H1 (cell line): ENCODE measurements at regions not wholly inside any gene's neighbourhood (a gene's known extent, or its start where the extent isn't known, plus 50 kb on each side); places are given as distances from the start of the nearest gene placed in this dataset.

Experiments used
- CTCF ChIA-PET: fragments of 300-600 bp; sonication (Branson Sonifier 250); formaldehyde crosslinking; loops from one replicate; lab custom pipeline; 2021; ENCODE audit not compliant: partially characterized antibody; lab: Charles Lee
- POLR2A ChIA-PET: fragments of 300-600 bp; sonication (Branson Sonifier 250); formaldehyde crosslinking; loops from one replicate; lab custom pipeline; 2021; ENCODE audit warnings: inconsistent platforms; ENCODE audit not compliant: partially characterized antibody; lab: Charles Lee
- DNase-seq, 2 experiments: peaks; one replicate each; pipeline versions ENCODE4 v3.0.0 to v3.0.0-alpha.2; 2010 to 2022; ENCODE audit warnings: low spot score in 2 of 2, low read depth in 1 of 2, mixed read lengths in 1 of 2
- FAIRE-seq: peaks from 2 replicates; lab custom pipeline; 2011; peaks lifted over from hg19 to GRCh38; lab: Jason Lieb, UNC
- H2AFZ ChIP-seq: 2 replicates; pipeline ENCODE4 v1.8.1; 2012; ENCODE audit warnings: low read length, inconsistent platforms
- H2AK5ac ChIP-seq: 2 replicates; pipeline ENCODE4 v1.6.1; 2013; ENCODE audit warnings: low read depth, low read length
- H2BK120ac ChIP-seq: replicated peaks from 2 replicates; pipeline ENCODE3; 2013; ENCODE audit warnings: low read depth, low read length, inconsistent platforms
- H2BK12ac ChIP-seq: 2 replicates; pipeline ENCODE4 v1.6.1; 2013; ENCODE audit warnings: low read depth, low read length
- H2BK15ac ChIP-seq: 2 replicates; pipeline ENCODE4 v1.6.1; 2013; ENCODE audit warnings: low read length
- H2BK20ac ChIP-seq: 2 replicates; pipeline ENCODE4 v1.6.1; 2013; ENCODE audit warnings: low read length
- H2BK5ac ChIP-seq: 2 replicates; pipeline ENCODE4 v1.6.1; 2013; ENCODE audit warnings: low read depth, low read length
- H3K14ac ChIP-seq: 2 replicates; pipeline ENCODE4 v1.6.1; 2013; ENCODE audit warnings: inconsistent platforms; ENCODE audit not compliant: insufficient read length
- H3K18ac ChIP-seq: 2 replicates; pipeline ENCODE4 v1.6.1; 2013; ENCODE audit warnings: low read length; ENCODE audit errors: extremely low read depth
- H3K23ac ChIP-seq: 2 replicates; pipeline ENCODE4 v1.6.1; 2013; ENCODE audit warnings: inconsistent platforms; ENCODE audit not compliant: insufficient read length
- H3K23me2 ChIP-seq: 2 replicates; pipeline ENCODE4 v1.6.1; 2013; ENCODE audit warnings: low read depth, low read length
- H3K27ac ChIP-seq: 2 replicates; pipeline ENCODE4 v1.6.1; 2011; ENCODE audit warnings: low read depth, low read length, inconsistent platforms
- H3K27me3 ChIP-seq, 4 experiments: replicated peaks in 1 of 4; 1 replicate in 1 of 4; 2 replicates in 3 of 4; pipeline versions ENCODE4 v1.6.1 to v1.8.1; 2011 to 2013; ENCODE audit warnings: low read length in 3 of 4, mild to moderate bottlenecking in 3 of 4, inconsistent platforms in 2 of 4, mixed read lengths in 2 of 4, moderate library complexity in 1 of 4; ENCODE audit not compliant: control insufficient read depth in 3 of 4, insufficient read depth in 3 of 4; ENCODE audit errors: extremely low read depth in 1 of 4
- H3K36me3 ChIP-seq, 4 experiments: 2 replicates each; pipeline versions ENCODE4 v1.6.1 to v1.8.1; 2011 to 2013; ENCODE audit warnings: mild to moderate bottlenecking in 4 of 4, low read length in 3 of 4, moderate library complexity in 2 of 4, control low read depth in 1 of 4, inconsistent platforms in 1 of 4; ENCODE audit not compliant: insufficient read depth in 4 of 4, control insufficient read depth in 2 of 4
- H3K4ac ChIP-seq: replicated peaks from 2 replicates; pipeline ENCODE3; 2013; ENCODE audit warnings: low read length, low read depth, mixed read lengths, inconsistent platforms; ENCODE audit not compliant: insufficient read length
- H3K4me1 ChIP-seq, 4 experiments: replicated peaks in 1 of 4; 1 replicate in 1 of 4; 2 replicates in 3 of 4; pipeline versions ENCODE4 v1.6.1 to v1.8.1; 2011 to 2013; ENCODE audit warnings: low read length in 3 of 4, inconsistent platforms in 2 of 4, mixed read lengths in 1 of 4; ENCODE audit not compliant: insufficient read depth in 4 of 4, control insufficient read depth in 3 of 4
- H3K4me2 ChIP-seq, 2 experiments: 2 replicates each; pipeline versions ENCODE4 v1.6.1 to v1.8.1; 2011 to 2013; ENCODE audit warnings: low read depth in 2 of 2, low read length in 2 of 2, control low read depth in 1 of 2, inconsistent platforms in 1 of 2, mild to moderate bottlenecking in 1 of 2; ENCODE audit not compliant: insufficient read depth in 1 of 2
- H3K4me3 ChIP-seq, 4 experiments: fragments of 200-600, 300-600 bp in 1 of 4; sonication (generic), shearing (Covaris generic), sonication (Bioruptor Twin) in 1 of 4; 2 replicates each; pipeline versions ENCODE4 v1.5.1 to v1.8.1; 2011 to 2016; ENCODE audit warnings: low read length in 4 of 4, low read depth in 3 of 4, control low read depth in 2 of 4, inconsistent platforms in 2 of 4, mild to moderate bottlenecking in 2 of 4, mixed read lengths in 1 of 4, moderate library complexity in 1 of 4; ENCODE audit not compliant: insufficient read depth in 2 of 4; ENCODE audit errors: extremely low read depth in 1 of 4
- H3K56ac ChIP-seq: replicated peaks from 2 replicates; pipeline ENCODE3; 2013; ENCODE audit warnings: low read depth, mild to moderate bottlenecking, mixed read lengths, low read length, inconsistent platforms; ENCODE audit not compliant: insufficient read length
- H3K79me1 ChIP-seq: 2 replicates; pipeline ENCODE4 v1.6.1; 2013; ENCODE audit warnings: low read depth, low read length, control low read depth
- H3K79me2 ChIP-seq, 2 experiments: 2 replicates each; pipeline versions ENCODE4 v1.6.1 to v1.8.1; 2012 to 2013; ENCODE audit warnings: low read length in 2 of 2, mild to moderate bottlenecking in 2 of 2, inconsistent platforms in 1 of 2; ENCODE audit not compliant: insufficient read depth in 2 of 2, control insufficient read depth in 1 of 2
- H3K9ac ChIP-seq, 4 experiments: replicated peaks in 1 of 4; 1 replicate in 1 of 4; 2 replicates in 3 of 4; pipeline versions ENCODE4 v1.6.1 to v1.8.1; 2011 to 2013; ENCODE audit warnings: low read depth in 3 of 4, low read length in 3 of 4, control low read depth in 2 of 4, mild to moderate bottlenecking in 2 of 4, moderate library complexity in 2 of 4, inconsistent platforms in 1 of 4; ENCODE audit errors: extremely low read depth in 1 of 4
- H3K9me3 ChIP-seq, 2 experiments: 2 replicates each; pipeline versions ENCODE4 v1.6.1 to v1.8.1; 2012 to 2013; ENCODE audit warnings: mild to moderate bottlenecking in 2 of 2, moderate library complexity in 2 of 2, control low read depth in 1 of 2, inconsistent platforms in 1 of 2, low read depth in 1 of 2, low read length in 1 of 2, mixed read lengths in 1 of 2; ENCODE audit not compliant: insufficient read depth in 2 of 2
- H4K20me1 ChIP-seq, 2 experiments: replicated peaks in 1 of 2; 2 replicates each; pipeline versions ENCODE3 to v1.8.1; 2011 to 2013; ENCODE audit warnings: inconsistent platforms in 2 of 2, low read length in 2 of 2, mild to moderate bottlenecking in 1 of 2; ENCODE audit not compliant: insufficient read depth in 2 of 2, control insufficient read depth in 1 of 2
- H4K5ac ChIP-seq: 2 replicates; pipeline ENCODE4 v1.6.1; 2013; ENCODE audit warnings: low read length, low read depth, mixed read lengths, inconsistent platforms; ENCODE audit not compliant: insufficient read length
- H4K8ac ChIP-seq: 2 replicates; pipeline ENCODE4 v1.8.0; 2013; ENCODE audit warnings: mild to moderate bottlenecking, moderate library complexity, low read length, inconsistent platforms; ENCODE audit not compliant: insufficient read depth; ENCODE audit errors: extremely low read depth
- H4K91ac ChIP-seq: replicated peaks from 2 replicates; pipeline ENCODE3; 2013; ENCODE audit warnings: low read length, mixed read lengths, inconsistent platforms; ENCODE audit not compliant: insufficient read length
- BRCA1 ChIP-seq: IDR thresholded peaks from 2 replicates; pipeline ENCODE4 v1.6.1; 2012; ENCODE audit warnings: low read depth, low read length, improper control_type of control experiment
- CEBPB ChIP-seq: IDR thresholded peaks from 2 replicates; pipeline ENCODE4 v1.6.1; 2012; ENCODE audit warnings: low read depth, low read length
- GABPA ChIP-seq: IDR thresholded peaks from 2 replicates; pipeline ENCODE4 v1.6.1; 2011; ENCODE audit warnings: mild to moderate bottlenecking, low read length, moderate library complexity, borderline replicate concordance; ENCODE audit not compliant: insufficient read depth
- JUN ChIP-seq: IDR thresholded peaks from 2 replicates; pipeline ENCODE4 v1.6.1; 2011; ENCODE audit warnings: low read depth, mild to moderate bottlenecking, improper control_type of control experiment, low read length
- JUND ChIP-seq: IDR thresholded peaks from 2 replicates; pipeline ENCODE4 v1.6.1; 2011; ENCODE audit warnings: mild to moderate bottlenecking, improper control_type of control experiment, low read length
- NRF1 ChIP-seq: IDR thresholded peaks from 2 replicates; pipeline ENCODE4 v1.6.1; 2011; ENCODE audit warnings: mild to moderate bottlenecking, low read depth, low read length, improper control_type of control experiment
- RAD21 ChIP-seq, 2 experiments: IDR thresholded peaks in 1 of 2; conservative IDR thresholded peaks in 1 of 2; 2 replicates each; pipeline ENCODE4 v1.6.1; 2011; ENCODE audit warnings: low read depth in 2 of 2, low read length in 2 of 2, improper control_type of control experiment in 1 of 2, inconsistent platforms in 1 of 2, mild to moderate bottlenecking in 1 of 2, moderate library complexity in 1 of 2
- SP4 ChIP-seq: IDR thresholded peaks from 2 replicates; pipeline ENCODE4 v1.6.1; 2012; ENCODE audit warnings: low read length, inconsistent platforms
- TAF7 ChIP-seq: optimal IDR thresholded peaks from 2 replicates; pipeline ENCODE3; 2011; ENCODE audit warnings: low read depth, mild to moderate bottlenecking, inconsistent platforms, low read length, moderate library complexity, borderline replicate concordance
- WGBS, 2 experiments: shearing (Covaris generic) in 1 of 2; methylation state at CpG; one replicate each; pipeline versions ENCODE4 v1.1.6 to v1.1.7; 2013 to 2015; ENCODE audit warnings: low lambda C conversion rate in 2 of 2, mixed read lengths in 2 of 2, inconsistent platforms in 1 of 2, low coverage in 1 of 2, missing lambda C conversion rate in 1 of 2; ENCODE audit not compliant: insufficient replicate concordance in 2 of 2, insufficient coverage in 1 of 2, insufficient read length in 1 of 2; ENCODE audit errors: extremely low coverage in 1 of 2, missing lambda C conversion rate in 1 of 2; 5-methylcytosine and 5-hydroxymethylcytosine counted together
- TF ChIP-seq, protein P1 (sequence below), 3 experiments: IDR thresholded peaks; 1 replicate in 2 of 3; 2 replicates in 1 of 3; pipeline versions ENCODE4 v1.5.1 to v1.6.1; 2011; ENCODE audit warnings: low read length in 3 of 3, mild to moderate bottlenecking in 3 of 3, inconsistent platforms in 2 of 3, low read depth in 1 of 3, moderate library complexity in 1 of 3; ENCODE audit not compliant: insufficient read depth in 1 of 3; ENCODE audit errors: control extremely low read depth in 1 of 3
- TF ChIP-seq, protein P2 (sequence below): IDR thresholded peaks from 2 replicates; pipeline ENCODE4 v1.6.1; 2012; ENCODE audit warnings: inconsistent platforms

DNA sequence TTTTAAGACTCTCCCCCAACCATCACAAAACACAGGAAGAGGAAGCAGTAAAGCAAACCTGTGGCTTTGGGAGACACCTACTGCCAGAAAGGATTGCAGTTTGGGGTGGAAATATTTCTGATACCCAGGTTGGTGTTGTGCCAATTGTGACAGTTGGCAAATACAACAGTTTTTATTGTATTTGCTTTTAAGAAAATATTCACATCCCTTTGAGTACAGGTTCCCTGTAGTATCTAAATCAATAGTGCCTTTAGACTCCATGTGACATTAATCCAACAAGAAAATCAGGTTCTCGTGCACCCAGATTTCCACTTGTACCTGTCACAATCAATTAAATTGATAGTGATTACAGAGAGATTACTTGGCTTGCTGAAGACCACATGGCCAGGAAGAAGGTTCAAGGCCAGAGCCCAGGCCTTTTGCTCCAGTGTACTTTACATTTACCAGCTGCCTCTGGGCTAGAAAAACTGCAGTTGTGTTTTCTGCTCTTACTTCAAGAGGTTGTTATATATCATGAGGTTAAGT lies 361.2 kb downstream of the ATP23 start:
- H3K9ac ChIP-seq = no peak overlapping the region
- ChIA-PET POLR2A (no interaction called here), CTCF (no interaction called here)
- no peak overlapping the region for H4K5ac ChIP-seq
- H3K23me2 ChIP-seq = no peaks in the 10 kb centered on the region
- no peaks in the 10 kb centered on the region for H3K36me3 ChIP-seq
- H2BK20ac ChIP-seq = no peak overlapping the region
- no peak overlapping the region for H2BK120ac ChIP-seq
- no peak overlapping the region for H3K56ac ChIP-seq
- no peak overlapping the region for H2AFZ ChIP-seq
- no peaks in the 10 kb centered on the region; a peak in 1 of 7 replicates for H3K4me1 ChIP-seq
- no peak overlapping the region for H2AK5ac ChIP-seq
- H3K4me3 ChIP-seq = no peak overlapping the region
- no peak overlapping the region for H3K23ac ChIP-seq
- H3K27me3 ChIP-seq = no peaks in the 10 kb centered on the region
- no peak overlapping the region for H3K4me2 ChIP-seq
- no peaks in the 10 kb centered on the region for H4K20me1 ChIP-seq
- H2BK5ac ChIP-seq = no peak overlapping the region
- H3K79me2 ChIP-seq = no peaks in the 10 kb centered on the region
- no peaks in the 10 kb centered on the region for H3K79me1 ChIP-seq
- no peak overlapping the region for H2BK12ac ChIP-seq
- DNase-seq (no peak), FAIRE-seq (no peak)
- H4K8ac ChIP-seq = no peak overlapping the region
- no peak overlapping the region for H3K14ac ChIP-seq
- H3K4ac ChIP-seq = no peak overlapping the region
- no peak overlapping the region for H2BK15ac ChIP-seq
- H3K9me3 ChIP-seq = 0 out of 4 replicates have a peak, but pooled peaks cover 0 to 3% of the 10 kb centered on the region in 2 experiments
- TF ChIP-seq NRF1 (no peak), JUN (no peak), TAF7 (no peak), BRCA1 (no peak), CEBPB (no peak), SP4 (no peak), RAD21 (IDR thresholded peaks at IDR 0.05 in 1 of 2, conservative IDR thresholded peaks at IDR 0.05 in 1 of 2; ENCODE audit: low read depth in 2 of 2, low read length in 2 of 2) (peak; percentile 61 to 68), GABPA (no peak), JUND (no peak)
- TF ChIP-seq, protein P1, sequence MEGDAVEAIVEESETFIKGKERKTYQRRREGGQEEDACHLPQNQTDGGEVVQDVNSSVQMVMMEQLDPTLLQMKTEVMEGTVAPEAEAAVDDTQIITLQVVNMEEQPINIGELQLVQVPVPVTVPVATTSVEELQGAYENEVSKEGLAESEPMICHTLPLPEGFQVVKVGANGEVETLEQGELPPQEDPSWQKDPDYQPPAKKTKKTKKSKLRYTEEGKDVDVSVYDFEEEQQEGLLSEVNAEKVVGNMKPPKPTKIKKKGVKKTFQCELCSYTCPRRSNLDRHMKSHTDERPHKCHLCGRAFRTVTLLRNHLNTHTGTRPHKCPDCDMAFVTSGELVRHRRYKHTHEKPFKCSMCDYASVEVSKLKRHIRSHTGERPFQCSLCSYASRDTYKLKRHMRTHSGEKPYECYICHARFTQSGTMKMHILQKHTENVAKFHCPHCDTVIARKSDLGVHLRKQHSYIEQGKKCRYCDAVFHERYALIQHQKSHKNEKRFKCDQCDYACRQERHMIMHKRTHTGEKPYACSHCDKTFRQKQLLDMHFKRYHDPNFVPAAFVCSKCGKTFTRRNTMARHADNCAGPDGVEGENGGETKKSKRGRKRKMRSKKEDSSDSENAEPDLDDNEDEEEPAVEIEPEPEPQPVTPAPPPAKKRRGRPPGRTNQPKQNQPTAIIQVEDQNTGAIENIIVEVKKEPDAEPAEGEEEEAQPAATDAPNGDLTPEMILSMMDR (IDR thresholded peaks at IDR 0.05; ENCODE audit: control extremely low read depth in 1 of 3, insufficient read depth in 1 of 3, low read depth in 1 of 3, low read length in 3 of 3) = peak in 2 of 3 experiments; percentile 34 to 35; a peak in 2 of 4 replicates
- TF ChIP-seq, protein P2, sequence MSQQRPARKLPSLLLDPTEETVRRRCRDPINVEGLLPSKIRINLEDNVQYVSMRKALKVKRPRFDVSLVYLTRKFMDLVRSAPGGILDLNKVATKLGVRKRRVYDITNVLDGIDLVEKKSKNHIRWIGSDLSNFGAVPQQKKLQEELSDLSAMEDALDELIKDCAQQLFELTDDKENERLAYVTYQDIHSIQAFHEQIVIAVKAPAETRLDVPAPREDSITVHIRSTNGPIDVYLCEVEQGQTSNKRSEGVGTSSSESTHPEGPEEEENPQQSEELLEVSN = no peak
- no peak overlapping the region for H4K91ac ChIP-seq
- H3K18ac ChIP-seq = no peak overlapping the region
- WGBS, 2 experiments = 100% methylated on average over 1 of the region's 1 CpG; no CpG with 5 or more reads in 1 of the 2 experiments
- H3K27ac ChIP-seq = no peak overlapping the region
